H1 (cell line): ENCODE measurements at regions not wholly inside any gene's neighbourhood (a gene's known extent, or its start where the extent isn't known, plus 50 kb on each side); places are given as distances from the start of the nearest gene placed in this dataset.

Experiments used
- CTCF ChIA-PET: fragments of 300-600 bp; sonication (Branson Sonifier 250); formaldehyde crosslinking; loops from one replicate; lab custom pipeline; 2021; ENCODE audit not compliant: partially characterized antibody; lab: Charles Lee
- POLR2A ChIA-PET: fragments of 300-600 bp; sonication (Branson Sonifier 250); formaldehyde crosslinking; loops from one replicate; lab custom pipeline; 2021; ENCODE audit warnings: inconsistent platforms; ENCODE audit not compliant: partially characterized antibody; lab: Charles Lee
- DNase-seq, 2 experiments: peaks; one replicate each; pipeline versions ENCODE4 v3.0.0 to v3.0.0-alpha.2; 2010 to 2022; ENCODE audit warnings: low spot score in 2 of 2, low read depth in 1 of 2, mixed read lengths in 1 of 2
- FAIRE-seq: peaks from 2 replicates; lab custom pipeline; 2011; peaks lifted over from hg19 to GRCh38; lab: Jason Lieb, UNC
- H2AFZ ChIP-seq: 2 replicates; pipeline ENCODE4 v1.8.1; 2012; ENCODE audit warnings: low read length, inconsistent platforms
- H2AK5ac ChIP-seq: 2 replicates; pipeline ENCODE4 v1.6.1; 2013; ENCODE audit warnings: low read depth, low read length
- H2BK120ac ChIP-seq: replicated peaks from 2 replicates; pipeline ENCODE3; 2013; ENCODE audit warnings: low read depth, low read length, inconsistent platforms
- H2BK12ac ChIP-seq: 2 replicates; pipeline ENCODE4 v1.6.1; 2013; ENCODE audit warnings: low read depth, low read length
- H2BK15ac ChIP-seq: 2 replicates; pipeline ENCODE4 v1.6.1; 2013; ENCODE audit warnings: low read length
- H2BK20ac ChIP-seq: 2 replicates; pipeline ENCODE4 v1.6.1; 2013; ENCODE audit warnings: low read length
- H2BK5ac ChIP-seq: 2 replicates; pipeline ENCODE4 v1.6.1; 2013; ENCODE audit warnings: low read depth, low read length
- H3K14ac ChIP-seq: 2 replicates; pipeline ENCODE4 v1.6.1; 2013; ENCODE audit warnings: inconsistent platforms; ENCODE audit not compliant: insufficient read length
- H3K18ac ChIP-seq: 2 replicates; pipeline ENCODE4 v1.6.1; 2013; ENCODE audit warnings: low read length; ENCODE audit errors: extremely low read depth
- H3K23ac ChIP-seq: 2 replicates; pipeline ENCODE4 v1.6.1; 2013; ENCODE audit warnings: inconsistent platforms; ENCODE audit not compliant: insufficient read length
- H3K23me2 ChIP-seq: 2 replicates; pipeline ENCODE4 v1.6.1; 2013; ENCODE audit warnings: low read depth, low read length
- H3K27ac ChIP-seq: 2 replicates; pipeline ENCODE4 v1.6.1; 2011; ENCODE audit warnings: low read depth, low read length, inconsistent platforms
- H3K27me3 ChIP-seq, 4 experiments: replicated peaks in 1 of 4; 1 replicate in 1 of 4; 2 replicates in 3 of 4; pipeline versions ENCODE4 v1.6.1 to v1.8.1; 2011 to 2013; ENCODE audit warnings: low read length in 3 of 4, mild to moderate bottlenecking in 3 of 4, inconsistent platforms in 2 of 4, mixed read lengths in 2 of 4, moderate library complexity in 1 of 4; ENCODE audit not compliant: control insufficient read depth in 3 of 4, insufficient read depth in 3 of 4; ENCODE audit errors: extremely low read depth in 1 of 4
- H3K36me3 ChIP-seq, 4 experiments: 2 replicates each; pipeline versions ENCODE4 v1.6.1 to v1.8.1; 2011 to 2013; ENCODE audit warnings: mild to moderate bottlenecking in 4 of 4, low read length in 3 of 4, moderate library complexity in 2 of 4, control low read depth in 1 of 4, inconsistent platforms in 1 of 4; ENCODE audit not compliant: insufficient read depth in 4 of 4, control insufficient read depth in 2 of 4
- H3K4ac ChIP-seq: replicated peaks from 2 replicates; pipeline ENCODE3; 2013; ENCODE audit warnings: low read length, low read depth, mixed read lengths, inconsistent platforms; ENCODE audit not compliant: insufficient read length
- H3K4me1 ChIP-seq, 4 experiments: replicated peaks in 1 of 4; 1 replicate in 1 of 4; 2 replicates in 3 of 4; pipeline versions ENCODE4 v1.6.1 to v1.8.1; 2011 to 2013; ENCODE audit warnings: low read length in 3 of 4, inconsistent platforms in 2 of 4, mixed read lengths in 1 of 4; ENCODE audit not compliant: insufficient read depth in 4 of 4, control insufficient read depth in 3 of 4
- H3K4me2 ChIP-seq, 2 experiments: 2 replicates each; pipeline versions ENCODE4 v1.6.1 to v1.8.1; 2011 to 2013; ENCODE audit warnings: low read depth in 2 of 2, low read length in 2 of 2, control low read depth in 1 of 2, inconsistent platforms in 1 of 2, mild to moderate bottlenecking in 1 of 2; ENCODE audit not compliant: insufficient read depth in 1 of 2
- H3K4me3 ChIP-seq, 4 experiments: fragments of 200-600, 300-600 bp in 1 of 4; sonication (generic), shearing (Covaris generic), sonication (Bioruptor Twin) in 1 of 4; 2 replicates each; pipeline versions ENCODE4 v1.5.1 to v1.8.1; 2011 to 2016; ENCODE audit warnings: low read length in 4 of 4, low read depth in 3 of 4, control low read depth in 2 of 4, inconsistent platforms in 2 of 4, mild to moderate bottlenecking in 2 of 4, mixed read lengths in 1 of 4, moderate library complexity in 1 of 4; ENCODE audit not compliant: insufficient read depth in 2 of 4; ENCODE audit errors: extremely low read depth in 1 of 4
- H3K56ac ChIP-seq: replicated peaks from 2 replicates; pipeline ENCODE3; 2013; ENCODE audit warnings: low read depth, mild to moderate bottlenecking, mixed read lengths, low read length, inconsistent platforms; ENCODE audit not compliant: insufficient read length
- H3K79me1 ChIP-seq: 2 replicates; pipeline ENCODE4 v1.6.1; 2013; ENCODE audit warnings: low read depth, low read length, control low read depth
- H3K79me2 ChIP-seq, 2 experiments: 2 replicates each; pipeline versions ENCODE4 v1.6.1 to v1.8.1; 2012 to 2013; ENCODE audit warnings: low read length in 2 of 2, mild to moderate bottlenecking in 2 of 2, inconsistent platforms in 1 of 2; ENCODE audit not compliant: insufficient read depth in 2 of 2, control insufficient read depth in 1 of 2
- H3K9ac ChIP-seq, 4 experiments: replicated peaks in 1 of 4; 1 replicate in 1 of 4; 2 replicates in 3 of 4; pipeline versions ENCODE4 v1.6.1 to v1.8.1; 2011 to 2013; ENCODE audit warnings: low read depth in 3 of 4, low read length in 3 of 4, control low read depth in 2 of 4, mild to moderate bottlenecking in 2 of 4, moderate library complexity in 2 of 4, inconsistent platforms in 1 of 4; ENCODE audit errors: extremely low read depth in 1 of 4
- H3K9me3 ChIP-seq, 2 experiments: 2 replicates each; pipeline versions ENCODE4 v1.6.1 to v1.8.1; 2012 to 2013; ENCODE audit warnings: mild to moderate bottlenecking in 2 of 2, moderate library complexity in 2 of 2, control low read depth in 1 of 2, inconsistent platforms in 1 of 2, low read depth in 1 of 2, low read length in 1 of 2, mixed read lengths in 1 of 2; ENCODE audit not compliant: insufficient read depth in 2 of 2
- H4K20me1 ChIP-seq, 2 experiments: replicated peaks in 1 of 2; 2 replicates each; pipeline versions ENCODE3 to v1.8.1; 2011 to 2013; ENCODE audit warnings: inconsistent platforms in 2 of 2, low read length in 2 of 2, mild to moderate bottlenecking in 1 of 2; ENCODE audit not compliant: insufficient read depth in 2 of 2, control insufficient read depth in 1 of 2
- H4K5ac ChIP-seq: 2 replicates; pipeline ENCODE4 v1.6.1; 2013; ENCODE audit warnings: low read length, low read depth, mixed read lengths, inconsistent platforms; ENCODE audit not compliant: insufficient read length
- H4K8ac ChIP-seq: 2 replicates; pipeline ENCODE4 v1.8.0; 2013; ENCODE audit warnings: mild to moderate bottlenecking, moderate library complexity, low read length, inconsistent platforms; ENCODE audit not compliant: insufficient read depth; ENCODE audit errors: extremely low read depth
- H4K91ac ChIP-seq: replicated peaks from 2 replicates; pipeline ENCODE3; 2013; ENCODE audit warnings: low read length, mixed read lengths, inconsistent platforms; ENCODE audit not compliant: insufficient read length
- BACH1 ChIP-seq: IDR thresholded peaks from 2 replicates; pipeline ENCODE4 v1.6.1; 2012; ENCODE audit warnings: low read length, improper control_type of control experiment
- BRCA1 ChIP-seq: IDR thresholded peaks from 2 replicates; pipeline ENCODE4 v1.6.1; 2012; ENCODE audit warnings: low read depth, low read length, improper control_type of control experiment
- CREB1 ChIP-seq: IDR thresholded peaks from 2 replicates; pipeline ENCODE4 v1.6.1; 2012; ENCODE audit warnings: inconsistent platforms
- RAD21 ChIP-seq, 2 experiments: IDR thresholded peaks in 1 of 2; conservative IDR thresholded peaks in 1 of 2; 2 replicates each; pipeline ENCODE4 v1.6.1; 2011; ENCODE audit warnings: low read depth in 2 of 2, low read length in 2 of 2, improper control_type of control experiment in 1 of 2, inconsistent platforms in 1 of 2, mild to moderate bottlenecking in 1 of 2, moderate library complexity in 1 of 2
- RBBP5 ChIP-seq: IDR thresholded peaks from 2 replicates; pipeline ENCODE4 v1.7.1; 2012; ENCODE audit warnings: low read depth, mild to moderate bottlenecking, inconsistent platforms, low read length, moderate library complexity, borderline replicate concordance
- TBP ChIP-seq: IDR thresholded peaks from 2 replicates; pipeline ENCODE4 v1.6.1; 2011; ENCODE audit warnings: low read depth, low read length, improper control_type of control experiment
- WGBS, 2 experiments: shearing (Covaris generic) in 1 of 2; methylation state at CpG; one replicate each; pipeline versions ENCODE4 v1.1.6 to v1.1.7; 2013 to 2015; ENCODE audit warnings: low lambda C conversion rate in 2 of 2, mixed read lengths in 2 of 2, inconsistent platforms in 1 of 2, low coverage in 1 of 2, missing lambda C conversion rate in 1 of 2; ENCODE audit not compliant: insufficient replicate concordance in 2 of 2, insufficient coverage in 1 of 2, insufficient read length in 1 of 2; ENCODE audit errors: extremely low coverage in 1 of 2, missing lambda C conversion rate in 1 of 2; 5-methylcytosine and 5-hydroxymethylcytosine counted together
- TF ChIP-seq, protein P1 (sequence below): IDR thresholded peaks from 2 replicates; pipeline ENCODE4 v1.6.1; 2012; ENCODE audit warnings: inconsistent platforms
- TF ChIP-seq, protein P2 (sequence below): IDR thresholded peaks from 2 replicates; pipeline ENCODE4 v1.6.1; 2012; ENCODE audit warnings: low read length, inconsistent platforms

DNA sequence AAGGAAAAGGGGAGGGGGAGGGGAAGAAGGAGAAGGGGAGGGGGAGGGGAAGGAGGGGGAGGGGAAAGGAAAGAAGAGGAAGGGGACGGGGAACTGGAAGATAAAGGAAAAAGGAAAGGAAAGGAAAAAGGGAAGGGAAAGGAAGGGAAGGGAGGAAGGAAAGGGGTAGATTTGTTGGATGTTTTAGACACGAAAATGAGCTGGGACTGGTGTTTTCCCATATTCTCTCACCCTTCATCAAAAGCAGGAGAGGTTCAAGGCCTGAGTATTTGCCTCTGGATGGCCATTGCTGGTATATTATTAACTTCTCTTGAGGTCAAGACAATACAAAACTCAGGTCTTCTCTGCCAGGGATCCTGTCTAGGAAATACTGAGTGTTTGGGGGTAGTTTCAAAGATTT lies 652.7 kb downstream of the ANKRD7 start:
- Histone ChIP-seq H3K14ac (no peak overlapping the region), H3K56ac (no peak overlapping the region), H3K36me3 (no peaks in the 10 kb centered on the region), H3K79me1 (no peaks in the 10 kb centered on the region), H4K8ac (no peak overlapping the region), H2AFZ (no peak overlapping the region), H2AK5ac (no peak overlapping the region), H4K5ac (no peak overlapping the region), H3K23ac (no peak overlapping the region), H3K4me2 (no peak overlapping the region), H3K18ac (no peak overlapping the region), H2BK12ac (no peak overlapping the region), H3K9me3 (no peaks in the 10 kb centered on the region), H3K9ac (no peak overlapping the region), H3K4me1 (peaks cover 0 to 3% (median 0%) of the 10 kb centered on the region in 4 experiments; a peak in 1 of 7 replicates), H4K91ac (no peak overlapping the region), H4K20me1 (no peaks in the 10 kb centered on the region), H2BK20ac (no peak overlapping the region), H3K27ac (no peak overlapping the region), H3K23me2 (peaks cover 2% of the 10 kb centered on the region; the same call in 1 of the 2 replicates), H2BK15ac (no peak overlapping the region), H3K79me2 (no peaks in the 10 kb centered on the region), H2BK5ac (no peak overlapping the region), H3K4me3 (no peak overlapping the region), H3K27me3 (no peaks in the 10 kb centered on the region), H2BK120ac (no peak overlapping the region), H3K4ac (no peak overlapping the region)
- WGBS, 2 experiments = 15% methylated on average over 1 of the region's 2 CpGs; no CpG with 5 or more reads in 1 of the 2 experiments
- FAIRE-seq = no peak
- ChIA-PET CTCF (no interaction called here), POLR2A (no interaction called here)
- TF ChIP-seq CREB1 (no peak), RBBP5 (no peak), BACH1 (no peak), RAD21 (IDR thresholded peaks at IDR 0.05 in 1 of 2, conservative IDR thresholded peaks at IDR 0.05 in 1 of 2; ENCODE audit: low read depth in 2 of 2, low read length in 2 of 2) (no peak), TBP (no peak), BRCA1 (no peak)
- TF ChIP-seq, protein P1, sequence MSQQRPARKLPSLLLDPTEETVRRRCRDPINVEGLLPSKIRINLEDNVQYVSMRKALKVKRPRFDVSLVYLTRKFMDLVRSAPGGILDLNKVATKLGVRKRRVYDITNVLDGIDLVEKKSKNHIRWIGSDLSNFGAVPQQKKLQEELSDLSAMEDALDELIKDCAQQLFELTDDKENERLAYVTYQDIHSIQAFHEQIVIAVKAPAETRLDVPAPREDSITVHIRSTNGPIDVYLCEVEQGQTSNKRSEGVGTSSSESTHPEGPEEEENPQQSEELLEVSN = no peak
- TF ChIP-seq, protein P2, sequence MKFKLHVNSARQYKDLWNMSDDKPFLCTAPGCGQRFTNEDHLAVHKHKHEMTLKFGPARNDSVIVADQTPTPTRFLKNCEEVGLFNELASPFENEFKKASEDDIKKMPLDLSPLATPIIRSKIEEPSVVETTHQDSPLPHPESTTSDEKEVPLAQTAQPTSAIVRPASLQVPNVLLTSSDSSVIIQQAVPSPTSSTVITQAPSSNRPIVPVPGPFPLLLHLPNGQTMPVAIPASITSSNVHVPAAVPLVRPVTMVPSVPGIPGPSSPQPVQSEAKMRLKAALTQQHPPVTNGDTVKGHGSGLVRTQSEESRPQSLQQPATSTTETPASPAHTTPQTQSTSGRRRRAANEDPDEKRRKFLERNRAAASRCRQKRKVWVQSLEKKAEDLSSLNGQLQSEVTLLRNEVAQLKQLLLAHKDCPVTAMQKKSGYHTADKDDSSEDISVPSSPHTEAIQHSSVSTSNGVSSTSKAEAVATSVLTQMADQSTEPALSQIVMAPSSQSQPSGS = no peak
- DNase-seq = no peak
